Spleen (tissue), 11 donors: ENCODE measurements at regions not wholly inside any gene's neighbourhood (a gene's known extent, or its start where the extent isn't known, plus 50 kb on each side); places are given as distances from the start of the nearest gene placed in this dataset.

Source experiments
- DNase-seq: peaks from one replicate; pipeline ENCODE4 v3.0.0-alpha.2; 2020
- H3K27ac ChIP-seq, 8 donors: fragments of 200-600 bp; sonication (generic) in 7 of 8; 1 replicate in 4 of 8; 2 replicates in 4 of 8; pipeline versions ENCODE4 v1.5.0 to v1.8.0; 2016 to 2021; ENCODE audit warnings: inconsistent platforms in 4 of 8, mild to moderate bottlenecking in 4 of 8, moderate library complexity in 1 of 8
- H3K27me3 ChIP-seq, 7 donors: fragments of 200-600 bp; sonication (generic) in 6 of 7; replicated peaks in 1 of 7; 1 replicate in 4 of 7; 2 replicates in 3 of 7; pipeline versions ENCODE4 v1.5.0 to v1.8.0; 2016 to 2021; ENCODE audit warnings: inconsistent platforms in 3 of 7, mild to moderate bottlenecking in 1 of 7
- H3K36me3 ChIP-seq, 6 donors: fragments of 200-600 bp; sonication (generic) in 5 of 6; 1 replicate in 4 of 6; 2 replicates in 2 of 6; pipeline versions ENCODE4 v1.5.0 to v1.8.0; 2016 to 2021; ENCODE audit warnings: inconsistent platforms in 2 of 6
- H3K4me1 ChIP-seq, 6 donors: fragments of 200-600 bp; sonication (generic) in 5 of 6; 1 replicate in 3 of 6; 2 replicates in 3 of 6; pipeline versions ENCODE4 v1.5.0 to v1.8.0; 2016 to 2021; ENCODE audit warnings: inconsistent platforms in 3 of 6
- H3K4me3 ChIP-seq, 8 donors: fragments of 200-600 bp; sonication (generic) in 7 of 8; 1 replicate in 4 of 8; 2 replicates in 4 of 8; pipeline versions ENCODE4 v1.5.0 to v1.8.0; 2016 to 2021; ENCODE audit warnings: inconsistent platforms in 4 of 8, mild to moderate bottlenecking in 4 of 8, moderate library complexity in 2 of 8
- H3K9me3 ChIP-seq, 8 donors: fragments of 200-600 bp; sonication (generic) in 7 of 8; 1 replicate in 4 of 8; 2 replicates in 4 of 8; pipeline versions ENCODE4 v1.5.0 to v1.8.0; 2016 to 2021; ENCODE audit warnings: inconsistent platforms in 4 of 8
- CTCF ChIP-seq, 11 experiments: fragments of 200-600 bp in 7 of 11; fragments of 450-650 bp in 4 of 11; sonication (generic) in 4 of 11; IDR thresholded peaks in 8 of 11; conservative IDR thresholded peaks in 3 of 11; 1 replicate in 7 of 11; 2 replicates in 4 of 11; pipeline versions ENCODE4 v1.4.0 to v1.8.0; 2016 to 2021; ENCODE audit warnings: antibody characterized with exemption in 11 of 11, inconsistent platforms in 4 of 11, mild to moderate bottlenecking in 1 of 11
- POLR2A ChIP-seq, 3 donors: fragments of 450-650 bp; IDR thresholded peaks; one replicate each; pipeline ENCODE4 v1.5.1; 2017; ENCODE audit warnings: antibody characterized with exemption in 3 of 3, mild to moderate bottlenecking in 1 of 3
- POLR2AphosphoS5 ChIP-seq, 3 donors: sonication (generic); formaldehyde crosslinking; IDR thresholded peaks; one replicate each; pipeline ENCODE4 v1.5.1; 2017; ENCODE audit warnings: antibody characterized with exemption in 3 of 3
- WGBS, 5 donors: extraction: QIAGEN DNeasy Blood & Tissue Kit in 3 of 5; methylation state at CpG; one replicate each; pipeline versions ENCODE4 v1.1.5 to v1.1.7; 2013 to 2018; 5-methylcytosine and 5-hydroxymethylcytosine counted together
- intact Hi-C: fragments of 100-400 bp; cut with DNase I; formaldehyde crosslinking; loops from one replicate; pipeline ENCODE4 v1.15.0; 2023; ENCODE audit warnings: low total_unique reads
- donor health status: healthy with polysubstance abuse.
- donor health status: DM: no; HTN: no; CAD: no; lungs with moderate emphysema.
- donor health status: DM: no; HTN: no; CAD: no.
- donor health status: Bipolar disorder and iron deficiency.
- donor health status: healthy.
- donor health status: DM: no; HTN: no; CAD: no.
- donor health status: DM: yes; HTN: yes; CAD: no.

- no peak for TF ChIP-seq POLR2A (IDR thresholded peaks at IDR 0.05)
- TF ChIP-seq POLR2AphosphoS5 (IDR thresholded peaks at IDR 0.05): no peak
- TF ChIP-seq CTCF (IDR thresholded peaks at IDR 0.05 in 8 of 11, conservative IDR thresholded peaks at IDR 0.05 in 3 of 11): no peak
- H3K27ac ChIP-seq: no peak overlapping the region
- no peak for DNase-seq
- intact Hi-C loops: no loop called here
- H3K4me3 ChIP-seq: no peak overlapping the region
- no peaks in the 10 kb centered on the region for H3K36me3 ChIP-seq
- H3K27me3 ChIP-seq: no peaks in the 10 kb centered on the region
- H3K4me1 ChIP-seq: no peaks in the 10 kb centered on the region
- WGBS, 5 donors: 94 to 98% (median 96%) methylated on average over 4 of the region's 4 CpGs
- H3K9me3 ChIP-seq: no peaks in the 10 kb centered on the region
Observed at GRCh38 chr6:149221774-149222070, 95.8 kb upstream of the TAB2 start.

GRCh38 chr6:149223120-149223903, 94.2 kb upstream of the TAB2 start:
- Histone ChIP-seq H3K4me3 (no peak overlapping the region), H3K4me1 (no peaks in the 10 kb centered on the region), H3K36me3 (no peaks in the 10 kb centered on the region), H3K27me3 (no peaks in the 10 kb centered on the region), H3K27ac (no peak overlapping the region), H3K9me3 (no peaks in the 10 kb centered on the region)
- intact Hi-C loops: no loop called here
- 78 to 89% (median 84%) methylated on average over 4 of the region's 4 CpGs for whole genome bisulfite sequencing, 5 donors
- TF ChIP-seq POLR2A (IDR thresholded peaks at IDR 0.05): no peak
- TF ChIP-seq CTCF (IDR thresholded peaks at IDR 0.05 in 8 of 11, conservative IDR thresholded peaks at IDR 0.05 in 3 of 11): no peak
- no peak for TF ChIP-seq POLR2AphosphoS5 (IDR thresholded peaks at IDR 0.05)
- no peak for DNase-seq

GRCh38 chr6:149223904-149224351, 93.6 kb upstream of the TAB2 start:
- no peak for DNase-seq
- H3K4me1 ChIP-seq: no peaks in the 10 kb centered on the region
- WGBS, 5 donors: 54 to 76% (median 71%) methylated on average over 2 of the region's 2 CpGs

GRCh38 chr6:149224399-149224798, 93.1 kb upstream of the TAB2 start:
- WGBS, 5 donors: 85 to 93% (median 90%) methylated on average over 6 of the region's 6 CpGs
- no peak for TF ChIP-seq POLR2AphosphoS5 (IDR thresholded peaks at IDR 0.05)
- no peak for TF ChIP-seq CTCF (IDR thresholded peaks at IDR 0.05 in 8 of 11, conservative IDR thresholded peaks at IDR 0.05 in 3 of 11)
- no peak for TF ChIP-seq POLR2A (IDR thresholded peaks at IDR 0.05)

More at GRCh38 chr6:149223904-149224351, 93.6 kb upstream of the TAB2 start:
- intact Hi-C loops: no loop called here
- H3K9me3 ChIP-seq: no peaks in the 10 kb centered on the region
- H3K4me3 ChIP-seq: no peak overlapping the region
- no peak for TF ChIP-seq CTCF (IDR thresholded peaks at IDR 0.05 in 8 of 11, conservative IDR thresholded peaks at IDR 0.05 in 3 of 11)
- no peak for TF ChIP-seq POLR2AphosphoS5 (IDR thresholded peaks at IDR 0.05)
- no peaks in the 10 kb centered on the region for H3K36me3 ChIP-seq
- H3K27me3 ChIP-seq: no peaks in the 10 kb centered on the region
- no peak overlapping the region for H3K27ac ChIP-seq

More at GRCh38 chr6:149224399-149224798, 93.1 kb upstream of the TAB2 start:
- Histone ChIP-seq H3K4me3 (no peak overlapping the region), H3K27ac (no peak overlapping the region), H3K36me3 (no peaks in the 10 kb centered on the region), H3K4me1 (no peaks in the 10 kb centered on the region), H3K27me3 (no peaks in the 10 kb centered on the region), H3K9me3 (no peaks in the 10 kb centered on the region)
- no peak for DNase-seq
- intact Hi-C loops: no loop called here
